ENCODE measurements at regions not wholly inside any gene's neighbourhood (a gene's known extent, or its start where the extent isn't known, plus 50 kb on each side); places are given as distances from the start of the nearest gene placed in this dataset.

GRCh38 chr3:89740080-89740880, 632.9 kb downstream of the EPHA3 start:
- no peak overlapping the region for H3K27ac ChIP-seq
- no peak for DNase-seq (ENCODE audit: low read depth, low spot score)

- no peak overlapping the region for H3K27ac ChIP-seq
- DNase-seq (ENCODE audit: low read depth, low spot score), result no peak
These were observed 633.4 kb downstream of the EPHA3 start for GRCh38 chr3:89740881-89741177.

DNA sequence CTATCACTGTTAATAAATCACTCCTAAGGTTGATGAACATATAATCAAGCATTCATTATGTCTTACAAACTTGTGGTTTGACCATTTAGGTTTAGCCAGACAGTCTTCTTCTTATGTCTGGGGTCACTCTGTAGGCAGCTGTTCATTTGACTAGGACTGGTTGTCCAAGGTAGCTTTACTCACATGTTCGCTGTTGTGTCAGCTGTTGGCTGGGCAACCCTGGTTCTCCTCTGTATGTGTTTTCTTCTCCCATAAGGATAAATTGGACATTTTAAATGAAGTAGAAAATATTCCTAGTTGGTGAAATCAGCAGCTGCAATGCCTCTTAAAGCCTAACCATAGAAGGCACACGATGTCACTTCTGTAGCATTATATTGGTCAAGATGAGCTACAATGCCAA, 635.1 kb downstream of the EPHA3 start:
- no peak overlapping the region for H3K27ac ChIP-seq
- no peak for DNase-seq (ENCODE audit: low read depth, low spot score)

DNA sequence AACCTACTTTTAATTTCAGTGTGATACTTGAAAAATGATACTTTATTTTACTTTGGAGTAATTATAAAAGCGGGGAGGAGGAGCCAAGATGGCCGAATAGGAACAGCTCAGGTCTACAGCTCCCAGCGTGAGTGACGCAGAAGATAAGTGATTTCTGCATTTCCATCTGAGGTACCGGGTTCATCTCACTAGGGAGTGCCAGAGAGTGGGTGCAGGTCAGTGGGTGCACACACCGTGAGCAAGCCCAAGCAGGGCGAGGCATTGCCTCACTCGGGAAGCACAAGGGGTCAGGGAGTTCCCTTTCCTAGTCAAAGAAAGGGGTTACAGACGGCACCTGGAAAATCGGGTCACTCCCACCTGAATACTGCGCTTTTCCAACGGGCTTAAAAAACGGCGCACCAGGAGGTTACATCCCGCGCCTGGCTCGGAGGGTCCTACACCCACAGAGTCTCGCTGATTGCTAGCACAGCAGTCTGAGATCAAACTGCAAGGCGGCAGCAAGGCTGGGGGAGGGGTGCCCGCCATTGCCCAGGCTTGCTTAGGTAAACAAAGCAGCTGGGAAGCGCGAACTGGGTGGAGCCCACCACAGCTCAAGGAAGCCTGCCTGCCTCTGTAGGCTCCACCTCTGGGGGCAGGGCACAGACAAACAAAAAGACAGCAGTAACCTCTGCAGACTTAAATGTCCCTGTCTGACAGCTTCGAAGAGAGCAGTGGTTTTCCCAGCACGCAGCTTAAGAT, 640.3 kb downstream of the EPHA3 start:
- peak; percentile 16 for DNase-seq (ENCODE audit: low read depth, low spot score)
- peak overlapping the region; percentile 69 for H3K27ac ChIP-seq

DNA sequence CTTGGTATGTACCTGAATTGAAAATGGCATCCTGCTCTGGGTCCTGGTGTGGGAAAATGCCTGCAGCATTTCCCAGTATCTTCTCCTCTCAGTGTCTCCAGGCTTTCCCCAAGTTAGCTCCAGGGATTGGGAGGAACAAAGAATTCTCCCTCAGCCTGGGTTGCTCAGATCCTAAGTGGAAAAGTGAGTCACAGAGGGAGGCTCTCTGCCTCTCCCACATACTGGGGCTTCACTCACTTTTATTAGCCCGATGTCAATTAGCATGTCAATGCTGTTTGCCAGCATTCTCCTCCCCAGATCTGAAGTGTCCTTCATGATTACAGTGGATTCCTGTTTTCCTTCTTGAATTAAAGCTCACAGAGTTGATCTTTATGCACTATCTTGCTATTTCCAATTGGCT, 655.0 kb downstream of the EPHA3 start:
- no peak for DNase-seq (ENCODE audit: low read depth, low spot score)
- no peak overlapping the region for H3K27ac ChIP-seq

GRCh38 chr3:89783341-89783927, 676.0 kb downstream of the EPHA3 start:
- no peak for DNase-seq (ENCODE audit: low read depth, low spot score)
- no peak overlapping the region for H3K27ac ChIP-seq

DNA sequence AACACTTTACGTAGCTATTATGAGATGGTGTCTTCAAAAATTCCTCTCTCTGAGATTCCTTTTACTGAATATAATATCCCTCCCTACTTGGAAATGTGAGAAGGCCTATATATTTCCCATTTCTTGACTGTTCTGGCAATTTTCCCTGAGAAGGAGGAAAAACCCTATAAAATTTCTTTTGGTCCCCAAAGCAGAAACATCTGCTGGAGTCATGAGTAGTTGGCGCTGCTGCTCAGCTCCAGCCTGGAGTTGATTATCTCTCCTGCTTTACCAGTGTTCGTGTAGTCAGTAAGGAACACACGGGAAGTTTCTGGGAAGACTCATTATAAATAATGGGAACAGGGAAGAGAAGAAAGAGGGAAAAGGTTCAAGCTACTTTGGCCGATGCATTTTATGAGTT, 680.1 kb downstream of the EPHA3 start:
- no peak overlapping the region for H3K27ac ChIP-seq
- no peak for DNase-seq (ENCODE audit: low read depth, low spot score)

DNA sequence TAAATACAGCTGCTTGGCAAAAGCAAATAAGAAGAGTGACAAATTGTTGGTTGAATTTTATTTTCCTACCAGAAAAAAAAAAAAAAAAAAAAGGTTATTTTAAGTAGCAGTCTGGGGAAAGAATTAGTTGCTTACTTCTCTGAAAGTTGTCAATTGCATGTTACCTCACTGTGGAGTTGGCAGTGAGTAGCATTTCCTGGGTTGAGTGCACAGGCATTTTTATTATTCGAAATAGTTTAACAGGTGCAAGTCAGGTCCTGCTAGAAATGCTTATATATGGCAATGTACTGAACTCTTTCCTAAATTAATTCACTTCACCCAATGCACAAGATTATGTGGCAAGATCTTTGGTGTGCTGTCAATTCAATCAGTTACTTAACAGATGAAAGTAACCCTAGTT, 680.6 kb downstream of the EPHA3 start:
- no peak overlapping the region for H3K27ac ChIP-seq
- DNase-seq (ENCODE audit: low read depth, low spot score), result no peak

DNA sequence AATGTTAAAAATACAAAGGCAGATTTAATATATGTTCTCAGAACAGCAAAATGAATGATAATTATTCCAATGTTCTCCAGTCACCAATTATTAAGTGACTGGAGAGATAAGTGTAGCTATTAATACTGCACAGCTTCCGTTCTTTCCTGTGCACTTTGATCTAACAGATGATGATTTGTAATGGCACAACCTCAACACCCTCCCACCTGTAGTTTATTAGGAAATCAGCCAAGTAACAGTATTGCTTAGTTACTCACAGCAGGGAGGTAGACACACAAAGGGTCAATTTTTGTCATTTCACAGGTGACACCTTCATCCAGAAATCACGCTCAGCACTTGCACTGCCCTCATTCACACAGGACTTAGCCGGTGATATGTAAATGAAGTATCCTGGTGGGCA, 688.1 kb downstream of the EPHA3 start:
- DNase-seq (ENCODE audit: low read depth, low spot score), result no peak
- H3K27ac ChIP-seq, result no peak overlapping the region

GRCh38 chr3:89802881-89803280, 695.5 kb downstream of the EPHA3 start:
- no peak for DNase-seq (ENCODE audit: low read depth, low spot score)
- no peak overlapping the region for H3K27ac ChIP-seq

DNA sequence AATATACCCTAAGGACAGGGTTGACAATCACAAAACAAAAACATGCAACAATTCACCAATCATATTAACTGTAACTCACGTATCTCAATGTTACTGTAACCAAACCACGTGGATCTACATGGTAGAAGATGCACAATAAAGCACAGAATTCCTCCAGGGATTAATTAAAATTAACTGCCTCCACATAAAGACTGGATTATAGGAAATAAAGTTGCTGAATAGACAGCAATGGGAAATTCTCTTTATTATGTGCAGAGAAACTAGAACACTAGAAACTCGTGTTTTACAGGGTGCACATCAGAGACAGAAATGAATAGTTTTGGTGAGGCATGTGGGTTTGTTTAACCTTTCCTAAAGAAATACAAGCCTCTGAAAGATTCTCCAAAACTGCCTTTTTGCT, 696.3 kb downstream of the EPHA3 start:
- no peak overlapping the region for H3K27ac ChIP-seq
- DNase-seq (ENCODE audit: low read depth, low spot score), result no peak

- H3K27ac ChIP-seq, result no peak overlapping the region
- DNase-seq (ENCODE audit: low read depth, low spot score), result no peak
These were observed 698.7 kb downstream of the EPHA3 start for GRCh38 chr3:89806166-89806565.

DNA sequence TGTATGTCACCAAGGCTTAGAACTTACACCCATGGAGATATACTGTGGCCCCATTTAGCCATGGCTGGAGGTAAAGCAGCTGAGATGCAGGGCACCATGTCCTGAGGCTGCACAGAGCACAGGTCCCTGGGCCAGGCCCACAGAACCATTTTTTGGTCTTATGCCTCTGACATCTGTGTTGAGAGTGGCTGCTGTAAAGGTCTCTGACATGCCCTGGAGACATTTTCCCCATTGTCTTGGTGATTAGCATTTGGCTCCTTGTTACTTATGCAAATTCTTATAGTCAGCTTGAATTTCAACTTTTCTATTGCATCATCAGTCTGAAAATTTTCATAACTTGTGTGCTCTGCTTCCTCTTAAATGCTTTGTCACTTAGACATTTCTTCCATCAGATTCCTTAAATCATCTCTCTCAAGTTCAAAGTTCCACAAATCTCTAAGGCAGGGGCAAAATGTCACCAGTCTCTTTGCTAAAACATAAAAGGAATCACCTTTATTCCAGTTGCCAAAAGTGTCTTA, 701.3 kb downstream of the EPHA3 start:
- no peak overlapping the region for H3K27ac ChIP-seq

DNA sequence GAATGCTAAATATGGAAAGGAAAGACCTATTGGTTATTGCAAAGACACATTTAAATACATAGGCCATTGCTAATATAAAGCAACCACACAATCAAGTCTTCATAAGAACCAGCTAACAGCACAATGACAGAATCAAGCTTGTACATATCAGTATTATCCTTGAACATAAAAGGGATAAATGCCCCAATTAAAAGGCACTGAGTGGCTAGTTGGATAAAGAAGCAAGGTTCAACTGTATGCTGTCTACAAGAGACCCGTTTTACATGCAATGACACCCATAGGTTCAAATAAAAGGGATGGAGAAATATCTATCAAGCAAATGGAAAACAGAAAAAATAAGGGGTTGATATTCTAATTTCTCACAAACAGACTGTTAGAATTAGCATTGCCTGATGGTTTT, 706.1 kb downstream of the EPHA3 start:
- H3K27ac ChIP-seq, result no peak overlapping the region
- no peak for DNase-seq (ENCODE audit: low read depth, low spot score)

More for the DNA sequence above, 701.3 kb downstream of the EPHA3 start:
- no peak for DNase-seq (ENCODE audit: low read depth, low spot score)

DNA sequence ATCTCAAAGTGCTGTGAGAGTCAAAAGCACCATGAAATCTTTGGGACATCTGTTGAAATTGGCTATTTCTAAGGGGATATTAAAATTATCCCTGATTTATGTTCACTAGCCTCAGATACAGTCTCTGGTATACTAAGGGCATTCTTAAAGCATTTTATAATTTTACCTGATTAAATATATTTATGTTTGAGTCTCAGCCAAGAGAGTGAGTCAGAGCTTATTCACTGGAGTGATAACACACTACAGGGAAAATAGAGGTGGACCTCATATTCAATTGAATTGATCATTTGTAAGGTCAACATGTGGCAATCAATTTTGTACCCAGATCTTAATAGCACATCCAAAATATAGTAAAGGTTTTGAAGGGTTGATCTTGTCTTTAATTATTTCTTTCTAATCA, 733.6 kb downstream of the EPHA3 start:
- no peak for DNase-seq (ENCODE audit: low read depth, low spot score)
- no peak overlapping the region for H3K27ac ChIP-seq

- DNase-seq (ENCODE audit: low read depth, low spot score), result no peak
- no peak overlapping the region for H3K27ac ChIP-seq
These were observed 737.6 kb downstream of the EPHA3 start for GRCh38 chr3:89845053-89845452.

GRCh38 chr3:89847955-89848354, 740.5 kb downstream of the EPHA3 start:
- peak; percentile 5 for DNase-seq (ENCODE audit: low read depth, low spot score)
- no peak overlapping the region for H3K27ac ChIP-seq

DNA sequence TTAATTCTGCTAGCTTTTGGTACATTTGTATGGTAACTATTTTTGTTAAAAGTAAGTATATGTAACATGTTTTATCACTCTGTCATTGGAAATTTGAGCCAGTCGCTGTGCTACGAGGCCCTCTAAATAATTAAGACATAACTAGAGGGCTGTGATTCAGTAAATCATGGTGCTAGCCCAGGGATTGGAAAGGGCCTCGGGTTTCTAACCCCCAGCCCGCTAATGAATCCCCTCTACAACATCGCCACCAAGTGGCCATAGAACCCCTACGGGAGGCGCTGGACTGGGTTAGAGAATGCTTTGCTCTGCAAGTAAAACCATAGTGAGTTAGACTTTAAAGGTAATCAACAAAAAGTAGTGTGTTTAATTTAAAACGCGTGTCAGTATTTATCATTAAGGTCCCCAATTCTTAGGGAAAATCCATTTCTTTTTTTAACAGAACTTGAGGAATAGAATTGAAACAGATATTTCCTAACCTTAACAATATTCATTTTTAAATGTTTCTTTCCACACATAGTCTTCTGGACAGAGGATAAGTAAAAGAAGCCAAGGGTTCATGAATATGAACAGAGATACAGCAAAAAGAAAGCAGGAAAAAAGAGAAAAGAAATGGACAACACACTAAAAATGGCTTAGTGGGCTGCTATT, 744.7 kb downstream of the EPHA3 start:
- DNase-seq (ENCODE audit: low read depth, low spot score), result no peak
- no peak overlapping the region for H3K27ac ChIP-seq

DNA sequence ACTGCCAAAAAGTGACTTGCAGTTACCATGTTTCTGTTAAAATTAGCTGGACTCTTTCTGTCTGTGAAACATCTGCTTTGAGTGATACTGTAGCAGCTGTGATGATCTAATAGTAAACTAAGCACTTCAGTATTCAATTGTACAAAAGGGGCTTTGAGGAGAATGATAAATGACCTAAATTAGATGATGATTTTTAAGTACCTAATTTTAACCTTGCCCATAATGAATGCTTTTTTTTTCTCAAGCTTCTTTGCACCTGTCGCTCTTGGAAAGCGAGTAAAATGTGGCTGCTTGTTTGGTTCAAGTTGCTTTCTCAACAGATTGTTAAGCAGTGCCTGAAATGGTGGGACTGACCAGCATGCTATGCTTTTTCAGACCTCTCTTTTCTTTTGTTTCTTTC, 752.3 kb downstream of the EPHA3 start:
- DNase-seq (ENCODE audit: low read depth, low spot score), result no peak

DNA sequence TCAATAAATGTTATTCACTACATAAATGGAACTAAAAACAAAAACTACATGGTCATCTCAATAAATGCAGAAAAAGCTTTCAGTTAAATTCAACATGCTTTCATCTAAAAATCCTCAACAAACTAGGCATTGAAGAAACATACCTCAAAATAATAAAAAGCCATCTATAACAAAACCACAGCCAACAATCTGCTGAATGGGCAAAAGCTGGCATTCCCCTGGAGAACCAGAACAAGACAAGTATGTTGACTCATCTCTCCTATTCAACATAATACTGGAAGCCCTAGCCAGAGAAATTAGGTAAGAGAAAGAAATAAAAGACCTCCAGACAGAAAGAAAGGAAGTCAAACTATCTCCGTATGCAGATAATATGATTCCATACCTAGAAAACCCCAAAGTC, 759.9 kb downstream of the EPHA3 start:
- no peak for DNase-seq (ENCODE audit: low read depth, low spot score)
- H3K27ac ChIP-seq, result no peak overlapping the region

More for the DNA sequence above, 752.3 kb downstream of the EPHA3 start:
- H3K27ac ChIP-seq, result no peak overlapping the region

DNA sequence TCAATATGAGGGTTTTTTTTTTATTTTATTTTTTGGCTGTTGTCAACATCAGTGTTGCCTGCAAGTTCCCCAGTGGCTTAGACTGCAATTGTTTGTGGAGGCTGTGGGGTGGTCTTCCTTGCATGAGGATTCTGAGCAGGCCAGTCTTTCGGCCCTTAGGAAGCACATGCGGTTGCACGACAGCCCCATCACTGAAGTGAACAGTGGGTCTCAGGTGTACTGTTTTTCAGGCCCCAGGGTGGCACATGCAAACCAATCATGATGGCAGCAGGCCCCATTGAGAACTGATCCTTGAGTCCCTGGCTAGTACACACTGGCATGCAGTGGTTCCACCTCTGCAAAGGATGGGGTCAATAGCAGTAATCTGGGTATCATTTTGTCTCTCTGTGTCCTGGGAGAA, 768.7 kb downstream of the EPHA3 start:
- DNase-seq (ENCODE audit: low read depth, low spot score), result no peak
- no peak overlapping the region for H3K27ac ChIP-seq
